Gastroesophageal sphincter (tissue), 4 donors: ENCODE measurements at regions not wholly inside any gene's neighbourhood (a gene's known extent, or its start where the extent isn't known, plus 50 kb on each side); places are given as distances from the start of the nearest gene placed in this dataset.

Source experiments
- ATAC-seq: fragments of 150-250 bp; one replicate; pipeline ENCODE4 v1.9.1; 2016; ENCODE audit warnings: mild to moderate bottlenecking, moderate library complexity
- H3K27ac ChIP-seq, 4 donors: fragments of 200-600 bp; sonication (generic) in 3 of 4; 1 replicate in 3 of 4; 2 replicates in 1 of 4; pipeline ENCODE4 v1.5.1; 2016 to 2019
- H3K27me3 ChIP-seq: fragments of 200-600 bp; sonication (generic); one replicate; pipeline ENCODE4 v1.5.1; 2019
- H3K36me3 ChIP-seq, 2 donors: fragments of 200-600 bp; sonication (generic); one replicate each; pipeline ENCODE4 v1.5.1; 2019; ENCODE audit warnings: control low read depth in 1 of 2
- H3K4me1 ChIP-seq, 3 donors: fragments of 200-600 bp; sonication (generic); 1 replicate in 2 of 3; 2 replicates in 1 of 3; pipeline ENCODE4 v1.5.1; 2016 to 2019; ENCODE audit warnings: control low read depth in 2 of 3
- H3K4me3 ChIP-seq, 2 donors: fragments of 200-600 bp; sonication (generic); one replicate each; pipeline ENCODE4 v1.5.1; 2019; ENCODE audit warnings: mild to moderate bottlenecking in 1 of 2, moderate library complexity in 1 of 2
- H3K9me3 ChIP-seq, 3 donors: fragments of 200-600 bp; sonication (generic); one replicate each; pipeline ENCODE4 v1.5.1; 2017 to 2019; ENCODE audit warnings: control low read depth in 2 of 3
- EP300 ChIP-seq: sonication (generic); formaldehyde crosslinking; IDR thresholded peaks from one replicate; pipeline ENCODE4 v1.6.1; 2017; ENCODE audit warnings: antibody characterized with exemption, mild to moderate bottlenecking
- POLR2A ChIP-seq, 2 donors: fragments of 450-650 bp; IDR thresholded peaks; one replicate each; pipeline ENCODE4 v1.6.1; 2017; ENCODE audit warnings: antibody characterized with exemption in 2 of 2, mild to moderate bottlenecking in 2 of 2, moderate library complexity in 1 of 2
- POLR2AphosphoS5 ChIP-seq: sonication (generic); formaldehyde crosslinking; IDR thresholded peaks from one replicate; pipeline ENCODE4 v1.6.1; 2017; ENCODE audit warnings: antibody characterized with exemption
- WGBS, 2 donors: methylation state at CpG; one replicate each; pipeline ENCODE4 v1.1.5; 2018; ENCODE audit warnings: low coverage in 1 of 2; 5-methylcytosine and 5-hydroxymethylcytosine counted together
- TF ChIP-seq, protein P1 (sequence below), 4 experiments: fragments of 200-600 bp in 2 of 4; fragments of 450-650 bp in 2 of 4; sonication (generic) in 1 of 4; IDR thresholded peaks; one replicate each; pipeline ENCODE4 v1.5.1; 2017 to 2019; ENCODE audit warnings: antibody characterized with exemption in 4 of 4, mild to moderate bottlenecking in 2 of 4, moderate library complexity in 2 of 4

DNA sequence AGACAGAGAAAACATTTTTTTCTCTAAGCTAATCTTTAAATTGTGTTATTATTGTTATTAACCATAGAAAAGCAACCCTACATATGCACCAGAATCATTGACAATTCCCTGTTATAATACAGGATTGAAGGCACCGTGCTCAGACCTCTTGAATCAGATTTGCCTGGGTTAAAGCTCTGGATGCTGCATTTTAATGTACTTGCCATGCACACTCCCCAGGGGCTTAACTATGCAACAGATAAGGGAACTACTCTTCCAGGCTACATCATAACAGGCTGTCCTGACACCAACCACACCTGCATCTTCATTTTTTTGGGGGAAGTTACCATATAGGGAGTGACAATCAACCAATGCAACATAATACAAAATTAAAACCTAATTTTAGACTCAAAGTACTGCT lies 1187.6 kb upstream of the CDH8 start:
- TF ChIP-seq POLR2A (IDR thresholded peaks at IDR 0.05) (no peak), EP300 (no peak), POLR2AphosphoS5 (no peak)
- TF ChIP-seq, protein P1, sequence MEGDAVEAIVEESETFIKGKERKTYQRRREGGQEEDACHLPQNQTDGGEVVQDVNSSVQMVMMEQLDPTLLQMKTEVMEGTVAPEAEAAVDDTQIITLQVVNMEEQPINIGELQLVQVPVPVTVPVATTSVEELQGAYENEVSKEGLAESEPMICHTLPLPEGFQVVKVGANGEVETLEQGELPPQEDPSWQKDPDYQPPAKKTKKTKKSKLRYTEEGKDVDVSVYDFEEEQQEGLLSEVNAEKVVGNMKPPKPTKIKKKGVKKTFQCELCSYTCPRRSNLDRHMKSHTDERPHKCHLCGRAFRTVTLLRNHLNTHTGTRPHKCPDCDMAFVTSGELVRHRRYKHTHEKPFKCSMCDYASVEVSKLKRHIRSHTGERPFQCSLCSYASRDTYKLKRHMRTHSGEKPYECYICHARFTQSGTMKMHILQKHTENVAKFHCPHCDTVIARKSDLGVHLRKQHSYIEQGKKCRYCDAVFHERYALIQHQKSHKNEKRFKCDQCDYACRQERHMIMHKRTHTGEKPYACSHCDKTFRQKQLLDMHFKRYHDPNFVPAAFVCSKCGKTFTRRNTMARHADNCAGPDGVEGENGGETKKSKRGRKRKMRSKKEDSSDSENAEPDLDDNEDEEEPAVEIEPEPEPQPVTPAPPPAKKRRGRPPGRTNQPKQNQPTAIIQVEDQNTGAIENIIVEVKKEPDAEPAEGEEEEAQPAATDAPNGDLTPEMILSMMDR (IDR thresholded peaks at IDR 0.05) = no peak
- ATAC-seq = no peak
- 67 to 75% methylated on average over 1 of the region's 1 CpG for WGBS, 2 donors
- no peak overlapping the region for H3K4me3 ChIP-seq
- H3K27me3 ChIP-seq = no peaks in the 10 kb centered on the region
- no peaks in the 10 kb centered on the region for H3K36me3 ChIP-seq
- H3K9me3 ChIP-seq = no peaks in the 10 kb centered on the region
- H3K4me1 ChIP-seq = no peaks in the 10 kb centered on the region
- no peak overlapping the region for H3K27ac ChIP-seq

DNA sequence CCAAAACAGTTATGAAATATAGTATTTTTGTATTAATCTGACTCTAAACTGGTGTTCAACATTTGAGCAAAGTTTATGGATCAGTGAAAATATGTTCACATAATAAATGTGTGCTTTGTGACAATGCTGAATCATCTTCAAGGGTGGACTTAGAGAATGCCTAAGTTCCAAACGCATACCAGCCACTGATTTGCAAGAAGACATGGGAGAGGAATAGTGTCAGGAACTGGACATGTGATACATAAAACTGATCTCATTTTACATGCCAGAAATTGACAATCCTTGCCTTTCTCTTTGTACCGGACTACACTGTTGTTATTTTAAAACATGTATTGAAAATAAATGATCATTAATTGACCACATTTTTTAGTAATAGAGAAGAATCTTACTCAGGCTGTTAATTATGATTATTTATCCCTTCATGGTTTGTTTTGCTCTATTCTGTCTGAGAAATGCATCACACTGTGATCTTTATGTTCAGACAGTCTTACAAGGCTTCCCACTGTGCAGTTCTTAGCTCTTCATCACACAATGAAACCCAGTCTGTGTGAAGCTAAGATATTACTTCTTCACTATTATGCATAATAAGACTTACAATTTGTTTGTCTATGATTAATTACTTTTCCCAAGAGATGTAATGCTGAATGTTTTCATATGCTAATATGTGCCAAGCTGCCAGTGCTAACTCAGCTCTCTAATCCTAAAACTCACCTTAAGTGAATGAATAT lies 1180.6 kb upstream of the CDH8 start:
- no peaks in the 10 kb centered on the region for H3K4me1 ChIP-seq
- no peak overlapping the region for H3K4me3 ChIP-seq
- no peak for ATAC-seq
- H3K27ac ChIP-seq = no peak overlapping the region
- 56 to 70% methylated on average over 2 of the region's 2 CpGs for WGBS, 2 donors
- no peaks in the 10 kb centered on the region for H3K36me3 ChIP-seq
- no peak for TF ChIP-seq EP300
- no peak for TF ChIP-seq POLR2AphosphoS5
- no peak for TF ChIP-seq POLR2A (IDR thresholded peaks at IDR 0.05)
- TF ChIP-seq, protein P1 (IDR thresholded peaks at IDR 0.05) = no peak
- no peaks in the 10 kb centered on the region for H3K27me3 ChIP-seq
- no peaks in the 10 kb centered on the region for H3K9me3 ChIP-seq

DNA sequence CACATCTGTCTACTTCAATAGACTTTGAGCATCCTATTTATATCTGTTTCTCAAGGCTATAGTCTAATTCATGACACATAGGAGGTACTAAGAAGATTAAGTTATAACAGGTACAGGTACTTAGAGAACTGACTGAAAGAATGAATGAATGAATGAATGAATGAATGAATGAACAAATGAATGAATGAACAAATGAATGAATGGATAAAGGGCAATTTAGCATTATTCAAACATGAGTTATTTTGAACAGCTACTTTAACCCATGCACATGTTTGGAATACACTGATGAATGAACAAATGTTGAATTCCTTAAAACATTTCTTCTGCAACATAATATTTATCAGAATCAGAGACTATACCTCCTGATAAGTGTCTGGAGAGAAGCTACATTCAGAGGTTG lies 1165.6 kb upstream of the CDH8 start:
- Histone ChIP-seq H3K36me3 (no peaks in the 10 kb centered on the region), H3K4me1 (no peaks in the 10 kb centered on the region), H3K27ac (no peak overlapping the region), H3K9me3 (no peaks in the 10 kb centered on the region), H3K27me3 (no peaks in the 10 kb centered on the region), H3K4me3 (no peak overlapping the region)
- ATAC-seq = no peak
- TF ChIP-seq, protein P1 (IDR thresholded peaks at IDR 0.05) = no peak

DNA sequence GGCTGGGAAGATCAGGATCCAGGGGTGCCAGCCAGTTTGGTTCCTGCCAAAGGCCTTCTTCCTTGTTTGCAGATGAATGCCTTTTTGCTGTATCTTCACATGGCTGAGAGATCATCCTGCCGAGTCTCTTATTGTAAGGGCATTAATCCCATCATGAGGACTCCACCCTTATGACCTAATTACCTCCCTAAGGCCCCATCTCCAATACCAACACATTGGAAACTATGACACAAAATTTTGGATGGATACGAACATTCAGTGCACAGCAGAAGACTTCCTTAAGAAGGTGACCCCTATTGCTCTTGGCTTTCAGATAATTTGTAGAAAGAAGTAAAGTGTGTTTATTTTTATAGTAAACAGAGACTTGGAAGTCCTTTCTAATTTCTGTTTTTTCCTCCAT lies 1164.7 kb upstream of the CDH8 start:
- Histone ChIP-seq H3K9me3 (no peaks in the 10 kb centered on the region), H3K4me3 (no peak overlapping the region), H3K27ac (no peak overlapping the region), H3K27me3 (no peaks in the 10 kb centered on the region), H3K36me3 (no peaks in the 10 kb centered on the region), H3K4me1 (no peaks in the 10 kb centered on the region)
- 67 to 83% methylated on average over 2 of the region's 2 CpGs for WGBS, 2 donors
- TF ChIP-seq POLR2AphosphoS5 (no peak), POLR2A (IDR thresholded peaks at IDR 0.05) (no peak), EP300 (no peak)
- TF ChIP-seq, protein P1 (IDR thresholded peaks at IDR 0.05) = no peak
- ATAC-seq = no peak

DNA sequence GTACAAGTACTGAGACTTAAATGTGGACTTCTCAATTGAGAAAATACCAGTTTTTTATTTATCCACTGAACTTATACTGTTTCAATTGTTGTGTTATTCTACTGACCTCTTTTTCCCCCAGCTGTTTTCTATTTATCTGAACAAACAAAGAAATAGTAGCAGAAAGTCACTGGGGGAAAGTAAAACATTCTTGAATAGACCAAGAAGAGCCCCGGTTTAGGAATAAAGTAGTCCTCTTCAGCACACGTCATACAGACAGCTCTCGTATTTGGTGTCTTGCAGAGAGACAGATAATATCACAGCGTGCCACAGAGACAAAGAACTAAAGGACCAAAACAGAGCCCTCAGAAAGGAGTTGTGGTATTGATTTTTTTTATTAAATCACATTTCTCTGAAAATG lies 1159.1 kb upstream of the CDH8 start:
- Histone ChIP-seq H3K9me3 (no peaks in the 10 kb centered on the region), H3K27ac (no peak overlapping the region), H3K4me1 (no peaks in the 10 kb centered on the region), H3K36me3 (no peaks in the 10 kb centered on the region), H3K4me3 (no peak overlapping the region), H3K27me3 (no peaks in the 10 kb centered on the region)
- no peak for ATAC-seq
- 73 to 76% methylated on average over 4 of the region's 4 CpGs for WGBS, 2 donors
- TF ChIP-seq, protein P1 (IDR thresholded peaks at IDR 0.05) = no peak
- no peak for TF ChIP-seq POLR2A (IDR thresholded peaks at IDR 0.05)
- no peak for TF ChIP-seq EP300
- no peak for TF ChIP-seq POLR2AphosphoS5
